OCI-M1 (cell line): ENCODE measurements at regions not wholly inside any gene's neighbourhood (a gene's known extent, or its start where the extent isn't known, plus 50 kb on each side); places are given as distances from the start of the nearest gene placed in this dataset.
A peak's percentile ranks its signal among the peaks of the same experiment; 100 is the strongest.
"Not testable (repeated sequence)": the region's sequence is repeated elsewhere in the genome, so short reads cannot be mapped to it uniquely, and the experiment has no call there.

Experiments used
- DNase-seq: peaks from one replicate; lab custom pipeline; 2025; lab: John Stamatoyannopoulos, UW

DNA sequence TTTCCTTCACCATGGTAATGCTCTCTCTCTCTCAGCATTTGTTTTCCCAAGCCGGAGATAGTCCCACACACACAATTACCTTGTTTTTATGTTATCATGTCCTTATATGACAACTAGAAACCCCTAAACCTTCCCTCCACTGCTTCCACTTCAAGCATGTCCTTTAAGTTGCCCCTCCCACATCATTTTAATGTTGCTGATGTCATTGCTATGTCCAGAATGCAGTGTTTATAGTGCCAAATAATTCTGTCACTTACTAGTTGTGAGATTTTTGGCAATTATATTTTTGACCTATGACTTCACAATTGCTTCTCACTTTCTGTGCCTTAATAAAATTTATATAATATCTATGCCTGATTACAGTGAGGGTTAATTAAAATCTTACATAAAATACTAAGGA is 645.9 kb downstream of the XPNPEP1 start:
- DNase-seq, result no peak

DNA sequence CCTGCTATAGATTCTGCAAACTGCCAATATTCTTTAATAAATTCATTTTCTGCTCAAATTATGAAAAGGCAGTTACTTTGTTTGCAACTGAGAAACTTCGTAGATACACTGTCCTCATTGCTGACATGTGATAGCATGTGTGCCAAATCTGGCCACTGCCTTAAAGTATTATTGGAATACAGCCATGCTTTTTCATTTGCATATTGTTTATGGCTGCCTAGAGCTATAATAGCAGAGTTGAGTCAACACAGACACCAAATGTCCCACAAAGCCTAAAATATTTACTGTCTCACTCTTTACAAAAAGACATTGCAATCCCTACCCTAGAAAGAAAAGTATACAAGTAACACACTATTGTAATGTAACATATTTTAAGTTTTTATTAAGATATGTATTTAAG is 647.4 kb downstream of the XPNPEP1 start:
- no peak for DNase-seq

- no peak for DNase-seq
Measured at GRCh38 chr10:109274681-109275080, 648.6 kb downstream of the XPNPEP1 start.

DNA sequence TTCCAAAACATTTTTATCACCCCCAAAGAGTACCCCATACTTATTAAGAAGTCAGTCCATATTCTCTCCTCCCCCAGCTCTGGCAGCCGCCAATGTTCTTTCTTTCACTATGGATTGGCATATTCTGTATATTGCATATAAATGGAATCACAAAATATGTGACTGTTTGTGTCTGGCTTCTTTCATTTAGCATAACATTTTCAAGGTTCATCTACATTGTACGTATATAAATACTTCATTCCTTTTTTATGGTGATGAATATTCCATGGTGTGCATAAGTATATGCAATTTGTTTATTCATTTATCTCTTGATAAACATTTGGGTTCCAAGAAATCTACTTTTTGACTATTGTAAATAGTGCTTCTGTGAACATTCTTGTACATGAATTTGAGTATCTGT is 653.1 kb downstream of the XPNPEP1 start:
- DNase-seq, result no peak

DNA sequence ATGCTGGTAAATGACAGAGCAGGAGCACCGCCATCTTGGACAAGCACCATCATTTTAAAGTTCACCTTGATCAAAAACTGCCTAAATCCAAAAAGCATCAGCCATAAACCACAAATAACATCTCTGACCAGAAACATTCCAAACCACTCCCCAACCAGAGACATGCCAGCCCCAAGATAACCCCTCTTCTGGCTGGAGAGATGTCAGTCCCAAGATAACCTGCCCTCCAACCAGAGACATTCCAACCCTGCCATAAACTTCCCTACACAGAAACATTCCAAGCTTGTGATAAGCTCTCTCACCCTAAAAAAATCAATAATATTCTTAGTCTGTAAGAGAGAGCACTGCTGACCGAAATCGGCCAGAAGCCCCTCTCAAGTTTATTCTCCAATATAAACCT is 659.3 kb downstream of the XPNPEP1 start:
- DNase-seq, result no peak

GRCh38 chr10:109261231-109261630 is 662.1 kb downstream of the XPNPEP1 start:
- DNase-seq, result no peak

DNA sequence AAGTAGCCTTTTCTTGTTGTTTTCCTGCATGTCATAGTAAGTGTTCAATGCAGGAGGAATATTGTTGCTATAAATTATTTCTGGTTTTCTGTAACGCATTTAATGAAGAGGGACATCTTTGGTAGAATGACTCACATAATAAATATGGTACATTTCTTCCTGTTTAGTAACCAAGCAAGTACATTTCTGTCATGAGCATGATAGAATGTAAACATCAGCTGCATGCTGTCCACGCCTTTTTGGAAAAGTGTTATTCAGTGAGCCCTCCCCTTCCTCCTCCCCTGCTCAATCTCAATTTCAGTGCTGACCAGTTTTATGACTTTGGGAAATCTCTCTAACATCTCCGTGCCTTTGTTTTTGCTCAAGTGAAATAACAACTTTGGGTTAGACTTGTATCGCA is 664.0 kb downstream of the XPNPEP1 start:
- DNase-seq, result no peak

DNA sequence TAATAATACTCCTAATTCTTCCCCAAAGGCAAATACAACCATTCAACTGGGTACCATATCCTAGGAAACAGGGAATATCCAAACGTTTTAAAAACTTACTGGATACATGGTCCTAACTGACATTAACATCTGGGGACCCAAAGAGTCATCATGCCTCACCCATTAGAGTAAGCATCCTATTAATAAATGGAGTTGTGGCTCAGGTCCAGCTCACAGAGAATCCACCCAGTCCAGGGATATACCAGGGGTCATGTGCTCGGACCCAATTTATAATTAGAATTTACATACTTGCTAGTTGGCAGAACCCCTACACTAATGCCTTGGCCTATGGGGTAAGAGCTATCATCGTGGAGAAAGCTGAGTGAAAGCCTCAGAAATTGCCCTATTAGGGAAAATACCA is 670.0 kb downstream of the XPNPEP1 start:
- DNase-seq, result no peak

- no peak for DNase-seq
Measured at GRCh38 chr10:109250152-109250551, 673.2 kb downstream of the XPNPEP1 start.

DNA sequence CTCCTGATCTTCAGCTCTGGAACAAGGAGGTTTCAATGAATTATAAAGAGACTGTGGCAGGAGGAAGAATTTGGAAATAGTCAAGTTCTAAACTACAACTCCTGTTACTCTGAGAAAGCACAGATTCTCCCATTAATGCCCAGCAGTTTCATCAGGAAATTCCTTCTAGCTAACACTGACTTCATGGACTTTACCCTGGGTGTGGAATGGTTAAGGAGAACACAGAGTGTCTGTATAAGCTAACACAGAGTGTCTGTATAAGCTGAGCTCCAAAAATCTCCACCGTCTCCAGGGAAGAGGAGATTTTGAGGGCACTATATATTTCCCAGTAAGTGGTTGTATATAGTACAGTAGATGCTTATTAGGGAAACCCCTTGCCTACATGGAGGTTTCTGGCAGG is 675.5 kb downstream of the XPNPEP1 start:
- no peak for DNase-seq

DNA sequence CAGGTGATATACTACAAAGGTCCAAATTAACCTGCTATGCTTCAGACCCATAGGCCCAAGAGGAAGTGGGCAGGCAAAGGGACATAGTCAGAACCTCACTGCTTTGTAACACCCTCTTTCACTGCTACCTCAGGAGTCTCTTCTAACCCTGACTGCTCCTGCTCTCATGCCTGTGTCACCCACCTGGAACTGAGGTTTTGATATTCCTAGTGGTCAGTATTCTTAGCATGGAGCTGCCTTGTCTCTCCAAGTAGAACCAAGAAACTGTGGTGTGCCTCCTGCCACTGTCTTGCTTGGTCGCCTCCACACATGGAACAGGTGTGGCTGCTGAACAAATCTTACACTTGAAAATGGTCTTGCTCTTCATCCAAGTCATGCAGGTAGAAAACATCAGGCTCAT is 677.5 kb downstream of the XPNPEP1 start:
- DNase-seq, result no peak

GRCh38 chr10:109239371-109239770 is 683.9 kb downstream of the XPNPEP1 start:
- DNase-seq, result no peak

DNA sequence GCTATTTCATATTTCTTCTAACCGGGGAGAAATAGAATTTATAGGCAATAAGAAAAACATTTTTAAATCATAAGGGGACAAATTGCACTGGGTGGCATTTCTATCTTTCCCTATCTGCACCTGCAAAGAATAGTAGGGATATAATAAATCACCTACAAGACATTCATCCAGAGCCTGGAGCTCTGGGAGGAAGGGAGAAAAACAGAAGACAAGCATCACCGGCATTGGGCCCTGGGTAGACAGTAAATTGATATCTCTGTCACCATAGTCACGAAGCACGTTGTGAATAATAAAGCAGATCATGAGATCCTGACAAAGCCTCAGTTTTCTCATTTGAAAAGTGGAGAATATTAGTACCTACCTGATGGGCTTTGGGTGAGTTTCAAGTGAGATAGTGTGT is 685.6 kb downstream of the XPNPEP1 start:
- no peak for DNase-seq

- no peak for DNase-seq
Measured at GRCh38 chr10:109237050-109237449, 686.3 kb downstream of the XPNPEP1 start.

DNA sequence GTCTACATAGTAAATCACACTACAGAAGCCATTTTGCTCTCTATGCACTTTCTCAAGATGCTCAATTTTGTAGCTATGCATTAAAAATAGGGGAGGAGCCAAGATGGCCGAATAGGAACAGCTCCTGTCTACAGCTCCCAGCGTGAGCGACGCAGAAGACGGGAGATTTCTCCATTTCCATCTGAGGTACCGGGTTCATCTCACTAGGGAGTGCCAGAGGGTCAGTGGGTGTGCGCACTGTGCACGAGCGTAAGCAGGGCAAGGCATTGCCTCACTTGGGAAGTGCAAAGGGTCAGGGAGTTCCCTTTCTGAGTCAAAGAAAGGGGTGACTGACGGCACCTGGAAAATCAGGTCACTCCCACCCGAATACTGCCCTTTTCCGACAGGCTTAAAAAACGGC is 699.8 kb downstream of the XPNPEP1 start:
- not testable (repeated sequence) for DNase-seq

DNA sequence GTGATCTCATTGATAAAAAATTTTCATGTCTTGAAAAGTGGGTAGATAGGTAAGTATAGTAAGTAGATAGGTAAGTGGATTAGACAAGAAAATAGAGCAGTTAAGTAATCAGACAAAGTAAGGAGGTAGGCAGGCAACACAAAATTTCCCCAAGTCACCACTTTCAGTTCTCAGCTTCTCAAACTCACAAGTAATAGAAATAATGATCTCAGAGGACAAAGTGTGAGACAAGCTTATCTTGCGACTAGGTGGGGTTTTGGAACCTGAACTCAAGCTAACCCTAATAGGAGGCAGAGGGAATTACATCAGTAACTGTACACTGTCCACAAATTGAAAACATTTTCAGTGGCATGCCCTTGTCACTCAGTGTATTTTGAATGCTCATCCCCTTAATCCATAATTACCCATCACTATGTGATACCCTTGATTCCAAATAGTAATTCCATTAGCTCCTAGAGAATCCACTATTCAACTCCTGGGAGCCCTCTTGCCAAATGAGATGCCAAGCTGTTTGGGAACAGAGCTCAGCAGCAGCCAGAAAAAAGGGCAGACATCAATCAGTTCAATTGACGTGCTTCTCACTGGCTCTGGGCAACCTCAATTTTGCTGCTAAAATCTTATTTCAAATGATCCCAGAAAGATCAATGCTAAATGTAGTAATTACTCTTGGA is 703.2 kb downstream of the XPNPEP1 start:
- DNase-seq, result no peak

DNA sequence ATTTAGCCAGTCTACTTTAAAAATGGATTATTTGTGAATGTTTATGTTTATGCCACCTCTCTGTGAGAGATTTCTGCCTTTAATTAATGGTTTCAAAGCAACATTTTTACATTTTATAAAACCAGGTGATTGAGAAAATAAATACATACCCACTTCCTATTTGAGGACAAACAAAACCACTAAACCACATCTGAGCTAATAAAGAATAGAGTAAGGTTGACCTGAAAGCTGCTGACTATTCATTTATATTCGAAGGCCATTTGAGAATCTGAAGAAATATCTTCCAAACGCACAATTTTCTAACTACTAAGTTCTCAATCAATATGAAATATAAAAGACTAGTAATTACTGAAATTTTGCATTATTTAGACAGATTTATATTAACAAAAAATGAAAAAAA is 705.1 kb downstream of the XPNPEP1 start:
- no peak for DNase-seq

DNA sequence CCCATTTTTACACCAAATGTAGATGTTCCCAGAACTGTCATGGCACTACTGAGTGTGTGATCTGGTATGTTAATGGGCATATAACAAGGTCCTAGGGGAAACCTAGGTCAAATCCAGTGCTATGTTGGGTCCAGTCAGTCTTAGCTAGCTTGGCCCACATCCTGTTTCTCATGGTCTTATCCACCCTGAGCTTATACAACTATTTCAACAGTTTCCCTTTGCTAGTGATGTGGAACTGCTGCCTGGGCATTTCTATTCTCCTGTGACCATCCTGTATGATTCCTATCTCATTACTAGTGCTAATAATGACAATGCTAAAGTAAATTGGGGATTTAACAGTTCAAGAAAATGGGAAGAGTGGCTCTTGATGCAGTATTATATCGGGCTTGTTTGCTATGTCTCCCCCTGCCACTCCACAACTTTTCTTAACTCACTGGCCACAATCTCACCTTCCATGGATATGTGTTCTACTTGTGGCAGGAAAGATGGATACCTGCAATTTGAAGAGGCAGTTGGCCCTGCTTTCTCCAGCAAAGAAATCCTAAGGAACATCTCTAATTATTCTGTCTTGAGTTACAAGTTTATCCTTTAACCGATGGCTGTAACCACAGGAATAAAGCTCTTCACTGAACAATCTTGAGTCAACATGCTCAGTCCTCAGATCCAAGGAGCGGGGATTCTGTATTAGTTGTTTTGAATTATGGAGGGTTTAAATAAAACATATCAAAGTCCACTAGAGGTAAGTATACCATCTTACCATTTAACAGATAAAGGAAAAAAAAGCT is 707.8 kb downstream of the XPNPEP1 start:
- no peak for DNase-seq

GRCh38 chr10:109214891-109215290 is 708.4 kb downstream of the XPNPEP1 start:
- not testable (repeated sequence) for DNase-seq

DNA sequence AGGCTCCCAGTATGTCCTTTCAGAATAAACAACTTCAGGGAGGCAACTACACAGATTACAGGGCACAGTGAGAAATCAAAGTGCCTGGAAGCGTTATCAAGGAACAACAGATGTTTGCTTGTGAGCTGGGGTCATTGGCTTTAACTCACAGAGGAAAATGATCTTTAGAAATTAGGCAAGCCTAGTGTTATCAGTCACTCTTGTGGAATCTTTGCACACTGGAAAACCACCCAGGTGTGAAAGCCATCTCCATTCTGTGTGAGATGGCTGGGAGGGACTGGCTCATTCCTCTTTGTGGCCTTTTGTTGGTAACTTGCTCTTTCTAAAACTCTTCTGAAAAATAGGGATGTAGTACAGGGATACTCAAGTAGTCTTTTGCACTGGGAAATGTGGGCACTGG is 716.0 kb downstream of the XPNPEP1 start:
- peak; percentile 15 for DNase-seq

DNA sequence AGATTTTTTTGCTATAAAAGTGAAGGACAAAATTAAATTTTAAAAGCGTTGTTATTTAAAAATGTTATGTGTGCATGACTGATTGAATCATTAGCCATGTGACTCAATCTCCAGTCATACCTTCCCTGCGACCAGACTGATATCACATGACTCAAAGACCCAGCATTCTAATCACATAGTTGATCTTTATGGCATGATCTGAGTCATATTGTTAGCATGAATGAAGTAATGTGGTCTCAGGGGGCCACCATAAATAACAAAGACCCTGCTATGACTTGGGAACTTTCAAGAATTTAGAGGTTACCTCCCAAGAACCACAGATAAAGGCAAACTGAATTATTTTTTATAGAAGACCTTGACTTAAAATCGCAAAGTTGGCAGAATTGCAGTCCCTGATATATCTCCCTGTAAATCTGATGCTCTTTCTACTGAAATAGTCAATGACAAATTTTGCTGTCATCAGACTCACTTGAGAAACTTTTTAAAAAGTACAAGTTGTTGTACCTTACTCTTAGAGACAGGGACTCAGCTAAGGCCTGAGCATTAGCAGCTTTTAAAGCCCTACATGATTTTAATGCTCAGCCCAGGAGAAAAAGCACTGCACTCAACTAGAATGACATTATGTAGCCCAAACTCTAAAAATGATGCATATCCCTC is 717.3 kb downstream of the XPNPEP1 start:
- peak; percentile 5 for DNase-seq

GRCh38 chr10:109203646-109204353 is 719.5 kb downstream of the XPNPEP1 start:
- DNase-seq, result no peak

DNA sequence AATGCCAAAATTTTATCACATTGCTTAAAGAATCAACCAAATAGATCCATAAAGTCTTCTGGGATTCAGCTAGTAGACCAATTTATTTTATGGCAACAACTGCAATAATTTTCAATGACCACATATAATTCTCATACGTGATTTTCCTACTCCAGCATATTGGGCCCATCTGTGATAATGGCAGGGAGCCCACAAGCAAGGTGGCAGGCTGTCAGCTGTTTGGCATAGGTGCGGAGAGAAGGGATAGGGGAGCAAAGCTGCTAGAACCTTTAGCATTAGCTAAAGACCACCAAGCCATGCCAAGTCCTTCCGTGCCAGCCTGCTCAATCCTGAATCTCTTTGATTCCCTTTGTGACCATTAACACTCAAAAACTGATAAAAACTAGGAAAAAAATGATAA is 721.2 kb downstream of the XPNPEP1 start:
- DNase-seq, result no peak
